ENCODE measurements at regions not wholly inside any gene's neighbourhood (a gene's known extent, or its start where the extent isn't known, plus 50 kb on each side); places are given as distances from the start of the nearest gene placed in this dataset.
"Not testable (repeated sequence)": the region's sequence is repeated elsewhere in the genome, so short reads cannot be mapped to it uniquely, and the experiment has no call there.

DNA sequence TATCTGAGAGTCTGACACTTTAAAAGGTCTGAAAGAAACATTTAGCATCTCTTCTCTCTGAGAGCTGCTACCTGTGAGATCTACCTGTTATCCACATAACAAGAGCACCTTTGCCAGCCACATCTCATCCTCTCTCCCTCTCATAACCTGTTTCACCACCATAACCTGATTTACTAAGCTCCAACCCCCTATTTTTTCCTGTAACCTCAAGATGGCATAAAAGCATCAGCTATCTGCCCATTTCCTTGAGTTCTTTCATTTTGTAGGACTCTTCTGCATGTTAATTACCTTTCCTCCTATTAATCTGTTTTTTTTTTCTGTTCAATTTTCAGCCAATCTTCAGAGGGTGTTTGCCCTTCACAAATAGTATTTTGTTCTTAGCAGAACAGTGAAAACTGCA is 136.5 kb upstream of the KCNK1 start:
- DNase-seq, result no peak

GRCh38 chr1:233478611-233479010 is 135.3 kb upstream of the KCNK1 start:
- peak in 1 of 3 experiments; percentile 27 for DNase-seq

GRCh38 chr1:233479110-233479890 is 134.6 kb upstream of the KCNK1 start:
- peak in 2 of 3 experiments; percentile 24 to 62 for DNase-seq

DNA sequence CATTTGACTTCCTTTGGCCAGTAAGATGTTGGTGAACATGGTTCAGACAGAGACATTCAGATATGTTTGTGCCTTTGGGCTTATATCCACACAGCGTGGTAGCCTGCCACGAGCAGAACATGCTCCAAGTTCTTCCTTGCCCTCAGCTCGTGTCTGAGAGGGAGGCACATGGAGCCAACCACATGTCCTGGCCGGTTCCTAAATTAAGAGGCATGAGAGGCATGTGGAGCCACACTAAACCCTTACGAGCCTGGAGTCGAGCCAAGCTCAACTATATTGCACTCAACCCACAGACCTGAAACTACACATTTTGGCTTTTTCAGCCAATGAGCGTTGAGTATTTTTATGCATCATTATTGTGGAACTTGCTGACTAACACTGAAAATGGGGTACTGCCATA is 133.7 kb upstream of the KCNK1 start:
- DNase-seq, result no peak

GRCh38 chr1:233482388-233482787 is 131.5 kb upstream of the KCNK1 start:
- no peak for DNase-seq

DNA sequence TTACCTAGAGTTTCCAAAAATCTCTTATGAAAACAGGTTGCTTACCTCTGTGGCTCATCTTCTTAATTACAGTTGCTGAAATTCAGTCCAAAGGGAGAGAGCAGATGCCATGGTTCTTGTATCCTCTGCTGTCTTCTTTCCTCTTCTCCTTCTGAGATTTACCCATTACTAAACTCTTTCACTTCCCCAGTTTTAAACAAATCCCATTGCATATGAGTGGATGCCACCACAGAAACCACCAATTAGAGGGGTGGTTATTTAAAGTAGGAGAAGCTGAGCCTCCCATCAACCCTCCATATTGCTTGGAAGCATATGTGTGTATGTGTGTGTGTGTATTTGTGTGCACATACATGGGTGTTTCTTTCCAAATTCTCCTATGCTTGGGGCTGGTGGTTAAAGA is 128.5 kb upstream of the KCNK1 start:
- no peak for DNase-seq

- DNase-seq, result no peak
Measured at GRCh38 chr1:233485809-233486398, 128.0 kb upstream of the KCNK1 start.

DNA sequence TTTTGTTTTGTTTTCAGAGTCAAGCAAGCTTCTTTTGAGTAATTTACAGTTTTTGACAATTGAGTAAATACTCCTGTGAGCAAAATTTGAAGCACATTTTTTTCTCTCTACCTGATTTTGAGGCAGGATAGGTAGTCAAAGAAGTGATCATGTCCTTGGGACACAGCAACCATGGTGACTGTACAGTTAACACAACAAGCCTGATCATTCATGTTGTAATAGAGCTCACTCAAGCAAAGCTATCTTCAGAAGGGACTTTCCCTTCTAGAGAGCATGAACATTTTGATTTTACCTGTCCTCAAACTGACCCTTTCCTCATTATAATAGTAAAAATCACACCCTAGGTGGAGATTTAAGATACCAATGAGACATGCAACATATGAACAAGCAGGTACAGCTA is 126.5 kb upstream of the KCNK1 start:
- DNase-seq, result no peak

GRCh38 chr1:233489411-233489810 is 124.5 kb upstream of the KCNK1 start:
- no peak for DNase-seq

- DNase-seq, result peak in 2 of 3 experiments; percentile 67 to 87
Measured at GRCh38 chr1:233490488-233490887, 123.4 kb upstream of the KCNK1 start.

DNA sequence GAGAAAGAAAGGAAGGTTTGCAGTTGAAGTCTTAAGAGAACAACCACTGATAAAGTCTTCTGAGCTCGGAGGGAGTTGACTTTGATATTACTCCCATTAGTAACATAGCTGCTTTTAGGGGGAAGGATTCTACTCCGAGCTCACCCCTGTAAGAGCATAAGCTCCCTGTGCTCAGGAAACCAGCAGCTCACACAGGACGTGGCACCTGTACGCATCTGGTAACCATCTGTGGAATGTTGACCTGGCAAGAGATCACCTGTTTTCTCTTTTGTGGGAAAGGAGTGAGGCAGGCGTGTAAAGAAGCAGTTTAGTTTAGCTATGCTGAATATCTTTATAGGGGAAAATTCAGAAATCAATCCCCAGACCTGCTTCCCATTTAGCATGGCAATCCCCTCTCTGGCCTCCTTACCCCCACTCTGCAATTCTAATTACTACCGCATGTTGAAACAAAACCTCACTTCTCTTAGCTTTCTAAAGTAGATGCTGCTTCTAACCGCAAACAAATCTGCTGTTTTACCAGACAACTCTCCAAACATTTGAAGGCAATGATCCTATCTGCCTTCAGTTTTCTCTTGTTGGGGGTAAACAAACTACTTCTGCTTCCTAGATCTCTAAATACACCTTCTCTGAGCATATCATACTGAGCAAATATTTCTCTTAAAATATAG is 121.8 kb upstream of the KCNK1 start:
- no peak for DNase-seq

GRCh38 chr1:233496993-233497392 is 116.9 kb upstream of the KCNK1 start:
- no peak for DNase-seq

GRCh38 chr1:233497679-233498078 is 116.2 kb upstream of the KCNK1 start:
- DNase-seq, result no peak

DNA sequence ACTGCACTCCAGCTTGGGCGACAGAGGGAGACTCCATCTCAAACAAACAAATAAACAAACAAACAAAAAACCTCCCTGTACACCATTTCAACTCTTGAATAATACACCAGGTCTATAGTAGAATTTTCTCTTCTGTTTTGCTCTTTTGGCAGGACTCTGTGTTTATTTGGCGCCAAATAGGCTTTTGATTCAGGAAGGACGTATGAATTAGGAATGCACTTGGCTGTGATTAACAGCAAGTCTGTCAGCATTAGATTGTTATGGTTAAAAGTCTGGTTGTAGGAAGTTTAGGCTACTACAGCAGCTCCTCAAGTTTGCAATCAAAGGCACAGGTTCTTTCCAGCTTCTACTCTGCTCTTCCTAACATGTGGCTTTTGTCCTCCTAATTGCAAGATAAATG is 113.8 kb upstream of the KCNK1 start:
- no peak for DNase-seq

GRCh38 chr1:233503366-233503954 is 110.4 kb upstream of the KCNK1 start:
- DNase-seq, result no peak

GRCh38 chr1:233505130-233505529 is 108.8 kb upstream of the KCNK1 start:
- no peak for DNase-seq

GRCh38 chr1:233505889-233506288 is 108.0 kb upstream of the KCNK1 start:
- DNase-seq, result not testable (repeated sequence)

- no peak for DNase-seq
Measured at GRCh38 chr1:233509526-233509925, 104.4 kb upstream of the KCNK1 start.

DNA sequence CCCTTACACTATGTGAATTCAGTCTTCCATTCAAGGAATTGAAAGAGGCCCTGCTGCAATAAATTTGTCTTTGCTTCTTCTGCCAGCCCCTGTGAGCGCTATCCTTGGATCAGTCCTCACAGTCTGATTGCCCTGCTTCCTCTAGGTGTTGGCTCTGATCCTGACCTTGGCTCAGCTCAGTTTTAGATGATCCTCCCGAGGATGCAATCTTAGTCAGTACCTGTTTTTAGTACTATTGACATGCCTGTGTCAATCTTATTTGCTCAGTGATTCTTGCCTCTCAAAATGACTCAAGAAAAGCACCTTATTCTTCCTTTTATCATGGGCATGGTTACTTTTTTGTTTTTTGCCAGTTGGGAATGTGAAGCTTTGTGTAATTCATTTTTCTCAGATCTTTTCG is 101.4 kb upstream of the KCNK1 start:
- no peak for DNase-seq

DNA sequence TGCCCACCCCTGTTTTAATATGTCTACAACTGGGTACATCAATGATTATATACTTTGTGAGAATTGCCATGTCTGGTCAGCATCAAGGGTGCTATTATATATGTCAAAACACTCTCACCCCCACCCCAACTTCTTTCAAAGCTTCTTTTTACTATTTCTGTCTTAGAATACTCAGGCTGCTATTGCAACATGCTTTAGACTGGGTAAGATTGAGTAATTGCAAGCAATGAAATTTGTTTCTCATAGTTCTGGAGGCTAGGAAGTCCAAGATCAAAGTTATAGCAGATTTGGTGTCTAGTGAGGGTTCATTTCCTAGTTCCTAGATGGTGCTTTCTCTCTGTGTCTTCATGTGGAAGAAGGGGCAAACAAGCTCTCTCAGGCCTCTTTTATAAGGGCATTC is 100.5 kb upstream of the KCNK1 start:
- no peak for DNase-seq

GRCh38 chr1:233514946-233515391 is 98.9 kb upstream of the KCNK1 start:
- no peak for DNase-seq

- no peak for DNase-seq
Measured at GRCh38 chr1:233516732-233517131, 97.2 kb upstream of the KCNK1 start.

DNA sequence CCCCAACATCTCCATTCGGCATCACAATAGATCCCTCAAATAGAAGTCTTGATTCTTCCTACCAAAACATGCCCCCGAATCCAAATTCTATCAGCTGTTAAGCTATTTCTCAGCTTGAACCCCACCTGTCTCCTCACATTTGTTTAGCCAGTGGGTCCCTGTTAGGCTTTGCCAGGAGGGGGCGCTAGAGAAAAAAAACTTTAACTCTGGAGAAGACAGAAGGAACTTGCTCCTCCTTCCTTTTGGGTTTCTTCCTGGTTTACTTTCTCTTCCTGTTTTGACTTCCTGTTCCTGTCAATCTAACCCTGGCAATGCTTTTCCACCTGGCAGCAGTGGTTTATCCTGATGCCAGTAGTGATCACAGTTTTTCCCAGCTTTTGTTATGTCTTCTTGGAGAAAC is 95.6 kb upstream of the KCNK1 start:
- DNase-seq, result peak in 2 of 3 experiments; percentile 14 to 23

All from NCI-H1417 (cell line).